HG03558 (cell line): ENCODE measurements at regions not wholly inside any gene's neighbourhood (a gene's known extent, or its start where the extent isn't known, plus 50 kb on each side); places are given as distances from the start of the nearest gene placed in this dataset.
"Not testable (repeated sequence)": the region's sequence is repeated elsewhere in the genome, so short reads cannot be mapped to it uniquely, and the experiment has no call there.

Experiments used
- ATAC-seq: cut with Tn5 transposase; IDR thresholded peaks from one replicate; pipeline ENCODE4 v1.9.1; 2021; ENCODE audit warnings: moderate number of reproducible peaks; ENCODE audit not compliant: unreplicated experiment; ENCODE audit errors: extremely low read depth

- ATAC-seq, result no peak
These were observed 340.6 kb upstream of the NRP1 start for GRCh38 chr10:33674986-33675599.

GRCh38 chr10:33674491-33674890 is 340.0 kb upstream of the NRP1 start:
- ATAC-seq, result no peak

GRCh38 chr10:33673839-33674415 is 339.5 kb upstream of the NRP1 start:
- ATAC-seq, result no peak

- no peak for ATAC-seq
These were observed 335.4 kb upstream of the NRP1 start for GRCh38 chr10:33669904-33670303.

GRCh38 chr10:33666686-33667480 is 332.4 kb upstream of the NRP1 start:
- ATAC-seq, result no peak

GRCh38 chr10:33665501-33665900 is 331.0 kb upstream of the NRP1 start:
- ATAC-seq, result no peak

DNA sequence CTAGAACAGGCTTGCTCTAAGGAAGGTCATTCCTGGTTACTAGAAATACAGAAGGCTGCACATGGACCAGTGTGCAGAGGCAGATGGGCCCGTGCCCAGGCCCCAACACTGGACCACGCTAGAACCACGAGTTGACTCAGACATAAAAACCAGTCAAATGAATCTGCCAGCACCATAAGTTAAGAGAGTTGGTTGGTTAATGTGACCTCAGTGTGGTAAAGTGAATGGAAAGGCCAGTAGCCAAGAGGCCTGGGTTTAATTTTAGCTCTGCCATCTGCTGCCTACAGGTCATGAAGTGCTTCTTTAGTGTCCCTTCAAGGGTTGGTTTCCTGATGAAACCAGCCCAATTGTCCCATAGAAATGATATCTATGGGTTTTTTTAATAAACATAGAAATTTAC is 329.6 kb upstream of the NRP1 start:
- no peak for ATAC-seq

DNA sequence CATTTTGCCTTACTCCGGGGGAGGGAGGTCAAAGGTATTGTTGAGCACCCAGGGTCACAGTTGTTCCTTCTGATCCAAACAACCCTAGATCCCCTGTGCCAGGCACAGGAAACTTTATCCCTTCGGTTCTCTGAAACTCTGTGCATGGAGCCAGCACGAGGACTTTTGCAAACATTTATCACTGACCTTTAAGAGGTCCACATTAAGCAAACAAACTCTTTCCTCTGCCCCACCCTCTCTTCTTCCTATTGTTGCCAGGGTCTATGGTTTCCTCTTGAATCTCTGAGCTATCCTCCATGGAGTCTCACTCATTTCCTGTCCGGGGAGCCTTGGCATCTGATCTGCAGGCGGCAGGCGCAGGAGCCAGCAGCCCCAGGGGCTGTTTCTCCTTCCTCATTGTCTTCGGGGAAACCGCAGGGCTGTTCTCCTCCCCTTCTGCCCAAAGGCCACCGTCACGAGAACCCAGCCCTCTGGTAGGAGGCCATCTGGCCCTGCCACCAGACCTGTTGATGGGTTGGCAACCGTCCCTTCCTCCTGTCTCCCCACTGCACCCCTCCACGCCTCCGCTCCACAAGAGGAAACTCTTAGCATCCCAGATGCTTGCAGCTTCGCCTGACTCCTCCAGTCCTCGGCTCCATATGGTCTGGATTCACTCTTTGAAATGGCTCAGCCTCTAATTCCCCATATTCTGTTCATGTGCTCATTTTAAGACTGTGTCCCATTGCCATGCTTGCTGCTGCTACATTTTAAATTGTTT is 327.3 kb upstream of the NRP1 start:
- ATAC-seq, result no peak

GRCh38 chr10:33660329-33660728 is 325.9 kb upstream of the NRP1 start:
- ATAC-seq, result no peak

GRCh38 chr10:33657913-33658312 is 323.4 kb upstream of the NRP1 start:
- no peak for ATAC-seq

GRCh38 chr10:33657154-33657908 is 322.9 kb upstream of the NRP1 start:
- no peak for ATAC-seq

DNA sequence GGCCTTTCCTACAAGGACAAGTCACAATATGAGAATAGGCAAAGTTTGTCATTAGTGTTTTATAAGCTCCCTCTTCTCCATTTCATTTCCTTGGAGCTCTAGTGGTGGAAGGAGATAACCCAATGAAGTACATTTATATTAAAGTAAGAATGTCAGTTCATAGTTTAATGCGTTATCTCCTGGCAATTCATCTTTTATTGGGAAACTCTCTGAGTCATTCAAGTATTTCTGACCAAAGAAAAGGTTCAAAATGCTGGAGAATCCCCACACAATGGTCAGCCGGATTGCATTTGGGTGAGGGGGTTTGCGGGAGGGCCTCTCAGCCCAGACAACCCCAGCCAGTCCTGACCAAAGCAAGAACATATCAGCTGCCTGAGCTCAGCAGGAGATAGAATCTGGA is 321.5 kb upstream of the NRP1 start:
- no peak for ATAC-seq

DNA sequence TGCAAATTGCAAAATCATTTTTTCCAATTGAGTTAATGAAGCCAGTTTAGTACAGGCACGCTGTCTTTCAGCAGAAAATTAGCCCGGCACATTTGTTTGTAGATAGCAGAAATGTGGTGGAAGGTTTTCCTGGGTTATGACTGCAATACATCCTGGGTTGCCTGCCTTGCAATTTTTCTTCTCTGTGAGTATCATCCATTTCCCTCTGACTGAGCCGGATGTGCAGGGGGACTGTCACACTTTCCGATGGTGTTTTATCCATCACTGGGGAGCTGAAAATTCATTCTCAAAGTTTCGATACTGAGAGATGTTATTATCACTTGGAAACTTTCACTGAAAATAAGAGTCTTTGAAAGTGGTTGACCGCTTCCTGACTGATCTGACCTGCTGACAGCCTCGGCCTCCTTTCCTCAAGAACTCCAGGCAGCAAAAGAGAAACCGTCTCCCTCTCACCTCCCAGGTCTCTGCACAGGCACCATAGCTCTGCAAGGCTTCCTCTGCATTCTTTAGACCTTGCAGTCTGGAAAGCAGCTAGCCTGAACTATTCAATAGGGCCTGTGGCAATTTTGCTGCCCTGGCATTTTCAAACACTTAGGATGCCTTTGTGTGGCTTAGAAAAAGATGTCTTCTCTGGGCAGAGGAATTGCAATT is 320.8 kb upstream of the NRP1 start:
- no peak for ATAC-seq

GRCh38 chr10:33653584-33654367 is 319.3 kb upstream of the NRP1 start:
- ATAC-seq, result no peak

GRCh38 chr10:33652870-33653269 is 318.4 kb upstream of the NRP1 start:
- ATAC-seq, result no peak

- not testable (repeated sequence) for ATAC-seq
These were observed 315.7 kb upstream of the NRP1 start for GRCh38 chr10:33650131-33650530.

- ATAC-seq, result no peak
These were observed 308.6 kb upstream of the NRP1 start for GRCh38 chr10:33643042-33643441.

- ATAC-seq, result no peak
These were observed 304.4 kb upstream of the NRP1 start for GRCh38 chr10:33638891-33639290.

DNA sequence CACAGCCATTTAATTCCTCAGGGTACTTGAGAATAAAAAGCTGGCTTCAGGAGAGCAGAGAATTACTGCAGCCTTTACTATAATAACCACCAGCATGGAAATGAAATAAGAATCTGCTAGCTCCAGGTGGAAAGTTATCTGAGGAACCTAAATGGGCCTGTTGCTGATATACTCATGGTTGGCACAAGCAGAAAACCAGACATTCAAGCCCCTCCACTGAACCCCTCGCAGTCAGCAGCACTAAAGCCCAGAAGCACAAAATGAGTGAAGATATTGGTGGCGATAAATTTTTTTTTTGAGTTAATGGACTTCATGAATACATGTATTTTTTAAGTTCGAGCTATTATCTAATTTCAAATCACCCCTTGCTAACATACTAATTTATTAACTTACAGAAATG is 303.9 kb upstream of the NRP1 start:
- no peak for ATAC-seq
